Upper lobe of right lung (tissue), 1 donor: ENCODE measurements at regions not wholly inside any gene's neighbourhood (a gene's known extent, or its start where the extent isn't known, plus 50 kb on each side); places are given as distances from the start of the nearest gene placed in this dataset.
"Not testable (repeated sequence)": the region's sequence is repeated elsewhere in the genome, so short reads cannot be mapped to it uniquely, and the experiment has no call there.

Experiments
- ATAC-seq: fragments of 200-7000 bp; cut with Tn5 transposase; one replicate; pipeline ENCODE4 v1.9.1; 2020; ENCODE audit warnings: mild to moderate bottlenecking, moderate library complexity
- DNase-seq: peaks from one replicate; pipeline ENCODE4 v3.0.0-alpha.2; 2020
- H3K27ac ChIP-seq: fragments of 200-600 bp; one replicate; pipeline ENCODE4 v1.8.0; 2022
- H3K27me3 ChIP-seq: fragments of 200-600 bp; one replicate; pipeline ENCODE4 v1.8.0; 2022; ENCODE audit warnings: mild to moderate bottlenecking
- H3K36me3 ChIP-seq: fragments of 200-600 bp; one replicate; pipeline ENCODE4 v1.8.0; 2022
- H3K4me1 ChIP-seq: fragments of 200-600 bp; one replicate; pipeline ENCODE4 v1.8.0; 2022
- H3K4me3 ChIP-seq: fragments of 200-600 bp; one replicate; pipeline ENCODE4 v1.8.0; 2022; ENCODE audit warnings: mild to moderate bottlenecking
- H3K9me3 ChIP-seq: fragments of 200-600 bp; one replicate; pipeline ENCODE4 v1.8.0; 2022
- CTCF ChIP-seq: fragments of 200-600 bp; IDR thresholded peaks from one replicate; pipeline ENCODE4 v1.8.0; 2022; ENCODE audit warnings: antibody characterized with exemption
- intact Hi-C: fragments of 100-400 bp; cut with DNase I; formaldehyde crosslinking; loops from one replicate; pipeline ENCODE4 v1.11.0; 2022
- donor health status: DM: no; HTN: yes; CAD: no; lungs with severe emphysema.

GRCh38 chr3:90145094-90145860, 1037.9 kb downstream of the EPHA3 start:
- Histone ChIP-seq H3K36me3 (no peaks in the 10 kb centered on the region), H3K4me1 (no peaks in the 10 kb centered on the region), H3K9me3 (no peaks in the 10 kb centered on the region), H3K27ac (no peak overlapping the region), H3K4me3 (no peak overlapping the region), H3K27me3 (no peaks in the 10 kb centered on the region)
- no peak for DNase-seq
- no peak for ATAC-seq
- no peak for TF ChIP-seq CTCF
- intact Hi-C loops, result no loop called here

GRCh38 chr3:90180096-90180495, 1072.7 kb downstream of the EPHA3 start:
- Histone ChIP-seq H3K4me3 (no peak overlapping the region), H3K4me1 (no peaks in the 10 kb centered on the region), H3K36me3 (no peaks in the 10 kb centered on the region), H3K27ac (no peak overlapping the region), H3K27me3 (no peaks in the 10 kb centered on the region), H3K9me3 (no peaks in the 10 kb centered on the region)
- intact Hi-C loops, result no loop called here
- no peak for TF ChIP-seq CTCF
- ATAC-seq (no peak), DNase-seq (no peak)

GRCh38 chr3:90180543-90180942, 1073.1 kb downstream of the EPHA3 start:
- Histone ChIP-seq H3K36me3 (no peaks in the 10 kb centered on the region), H3K9me3 (no peaks in the 10 kb centered on the region), H3K4me3 (no peak overlapping the region), H3K27me3 (no peaks in the 10 kb centered on the region), H3K4me1 (no peaks in the 10 kb centered on the region), H3K27ac (no peak overlapping the region)
- ATAC-seq (no peak), DNase-seq (no peak)
- intact Hi-C loops, result no loop called here
- no peak for TF ChIP-seq CTCF

- TF ChIP-seq CTCF, result peak; percentile 42
- H3K4me1 ChIP-seq, H3K27me3 ChIP-seq, H3K9me3 ChIP-seq, H3K36me3 ChIP-seq, intact Hi-C loops, H3K27ac ChIP-seq, H3K4me3 ChIP-seq: not testable (repeated sequence)
- ATAC-seq (peak; percentile 96), DNase-seq (peak; percentile 57)
These were observed 1075.0 kb downstream of the EPHA3 start for GRCh38 chr3:90182291-90182976.

- Histone ChIP-seq H3K36me3 (no peaks in the 10 kb centered on the region), H3K4me1 (no peaks in the 10 kb centered on the region), H3K4me3 (no peak overlapping the region), H3K27me3 (no peaks in the 10 kb centered on the region), H3K9me3 (no peaks in the 10 kb centered on the region), H3K27ac (no peak overlapping the region)
- intact Hi-C loops, result no loop called here
- TF ChIP-seq CTCF, result no peak
- ATAC-seq (peak; percentile 34), DNase-seq (no peak)
These were observed 1077.4 kb downstream of the EPHA3 start for GRCh38 chr3:90184861-90185260.

- intact Hi-C loops, H3K4me1 ChIP-seq, H3K9me3 ChIP-seq, H3K27me3 ChIP-seq, H3K36me3 ChIP-seq, DNase-seq, H3K4me3 ChIP-seq, ATAC-seq, H3K27ac ChIP-seq: not testable (repeated sequence)
These were observed 1090.0 kb downstream of the EPHA3 start for GRCh38 chr3:90197383-90197782.

- H3K27ac ChIP-seq, H3K36me3 ChIP-seq, ATAC-seq, H3K4me1 ChIP-seq, intact Hi-C loops, DNase-seq, H3K4me3 ChIP-seq, H3K9me3 ChIP-seq, H3K27me3 ChIP-seq: not testable (repeated sequence)
These were observed 1095.5 kb downstream of the EPHA3 start for GRCh38 chr3:90202931-90203330.

- H3K27me3 ChIP-seq, ATAC-seq, intact Hi-C loops, DNase-seq, H3K4me3 ChIP-seq, H3K9me3 ChIP-seq, H3K4me1 ChIP-seq, H3K27ac ChIP-seq, H3K36me3 ChIP-seq: not testable (repeated sequence)
These were observed 1099.1 kb downstream of the EPHA3 start for GRCh38 chr3:90206482-90206881.

- H3K36me3 ChIP-seq, H3K4me3 ChIP-seq, H3K27me3 ChIP-seq, H3K4me1 ChIP-seq, intact Hi-C loops, ATAC-seq, DNase-seq, H3K27ac ChIP-seq, H3K9me3 ChIP-seq: not testable (repeated sequence)
These were observed 1100.1 kb downstream of the EPHA3 start for GRCh38 chr3:90207353-90208097.
